Loucy (cell line): ENCODE measurements at regions not wholly inside any gene's neighbourhood (a gene's known extent, or its start where the extent isn't known, plus 50 kb on each side); places are given as distances from the start of the nearest gene placed in this dataset.

ENCODE experiments used
- CTCF ChIP-seq: fragments of 200-600 bp; sonication (generic); conservative IDR thresholded peaks from 2 replicates; pipeline ENCODE4 v1.5.1; 2014; ENCODE audit warnings: mild to moderate bottlenecking, antibody characterized with exemption, low read length
- EZH2phosphoT487 ChIP-seq: fragments of 200-600 bp; IDR thresholded peaks from 2 replicates; pipeline ENCODE4 v1.6.1; 2018; ENCODE audit warnings: antibody characterized with exemption, mild to moderate bottlenecking, moderate library complexity, borderline replicate concordance

GRCh38 chr9:7973123-7973522 lies 173.5 kb upstream of the DMAC1 start:
- TF ChIP-seq CTCF (no peak), EZH2phosphoT487 (no peak)
